CD4-positive, alpha-beta T cell (primary cell): ENCODE measurements at regions not wholly inside any gene's neighbourhood (a gene's known extent, or its start where the extent isn't known, plus 50 kb on each side); places are given as distances from the start of the nearest gene placed in this dataset.

Experiments used
- ATAC-seq: fragments of 200-7000 bp; cut with Tn5 transposase; one replicate; pipeline ENCODE4 v1.10.0; 2022; ENCODE audit warnings: mild to moderate bottlenecking; ENCODE audit not compliant: poor library complexity
- CTCF ChIA-PET: fragments of 350-600 bp; sonication (Branson Sonifier 250); formaldehyde crosslinking; loops from one replicate; lab custom pipeline; 2021; ENCODE audit warnings: antibody characterized with exemption, inconsistent platforms; lab: Charles Lee
- POLR2A ChIA-PET: fragments of 350-600 bp; sonication (Branson Sonifier 250); formaldehyde crosslinking; loops from one replicate; lab custom pipeline; 2021; ENCODE audit warnings: antibody characterized with exemption, inconsistent platforms; lab: Charles Lee
- DNase-seq, 14 experiments: peaks; one replicate each; pipeline ENCODE4 v3.0.0-alpha.2; 2013 to 2020; ENCODE audit warnings: mixed read lengths in 2 of 14
- H3K27ac ChIP-seq, 2 donors: one replicate each; pipeline versions ENCODE4 v1.5.1 to v1.7.0; 2013; ENCODE audit warnings: low read length in 2 of 2, low read depth in 1 of 2, mild to moderate bottlenecking in 1 of 2
- H3K27me3 ChIP-seq, 2 experiments: 1 replicate in 1 of 2; 2 replicates in 1 of 2; pipeline versions ENCODE4 v1.6.1 to v1.7.0; 2013; ENCODE audit warnings: low read length in 2 of 2, control low read depth in 1 of 2, mild to moderate bottlenecking in 1 of 2, moderate library complexity in 1 of 2; ENCODE audit not compliant: insufficient read depth in 2 of 2, control insufficient read depth in 1 of 2
- H3K36me3 ChIP-seq: one replicate; pipeline ENCODE4 v1.6.1; 2013; ENCODE audit warnings: low read length, control low read depth; ENCODE audit not compliant: insufficient read depth
- H3K4me1 ChIP-seq: one replicate; pipeline ENCODE4 v1.6.1; 2013; ENCODE audit warnings: low read length, control low read depth; ENCODE audit not compliant: insufficient read depth
- H3K4me3 ChIP-seq: one replicate; pipeline ENCODE4 v1.5.1; 2013; ENCODE audit warnings: mild to moderate bottlenecking, low read length, moderate library complexity
- H3K9me3 ChIP-seq, 2 experiments: 1 replicate in 1 of 2; 2 replicates in 1 of 2; pipeline versions ENCODE4 v1.6.1 to v1.7.0; 2013; ENCODE audit warnings: low read length in 2 of 2, mild to moderate bottlenecking in 2 of 2, control low read depth in 1 of 2, moderate library complexity in 1 of 2; ENCODE audit not compliant: control insufficient read depth in 1 of 2, insufficient read depth in 1 of 2
- H3K27ac Mint-ChIP-seq: one replicate; pipeline ENCODE4 v1.8.0; 2020; ENCODE audit warnings: mixed read lengths
- H3K27me3 Mint-ChIP-seq: one replicate; pipeline ENCODE4 v1.8.0; 2021; ENCODE audit warnings: mixed read lengths
- H3K36me3 Mint-ChIP-seq: one replicate; pipeline ENCODE4 v1.8.0; 2021; ENCODE audit warnings: low read depth, mixed read lengths
- H3K4me1 Mint-ChIP-seq: one replicate; pipeline ENCODE4 v1.8.0; 2021; ENCODE audit warnings: low read depth, mixed read lengths
- H3K4me3 Mint-ChIP-seq: one replicate; pipeline ENCODE4 v1.8.0; 2020; ENCODE audit warnings: mild to moderate bottlenecking, mixed read lengths
- H3K9me3 Mint-ChIP-seq: one replicate; pipeline ENCODE4 v1.8.0; 2020; ENCODE audit warnings: mixed read lengths
- CTCF ChIP-seq: fragments of 200-600 bp; IDR thresholded peaks from one replicate; pipeline ENCODE4 v1.8.0; 2022; ENCODE audit warnings: antibody characterized with exemption, mild to moderate bottlenecking
- intact Hi-C, 2 experiments: fragments of 100-400 bp; cut with DNase I in 1 of 2; cut with micrococcal nuclease in 1 of 2; formaldehyde crosslinking; loops; one replicate each; pipeline versions ENCODE4 v1.15.1 to v1.9.0; 2023 to 2025; cut with DNase I, micrococcal nuclease

GRCh38 chr3:3499012-3499562, 300.1 kb upstream of the LRRN1 start:
- H3K27me3 ChIP-seq, result no peaks in the 10 kb centered on the region
- Mint-ChIP-seq H3K36me3 (no peaks in the 10 kb centered on the region), H3K27me3 (no peaks in the 10 kb centered on the region), H3K4me1 (no peaks in the 10 kb centered on the region), H3K4me3 (no peak overlapping the region), H3K27ac (no peak overlapping the region), H3K9me3 (no peaks in the 10 kb centered on the region)
- ChIA-PET POLR2A (no interaction called here), CTCF (no interaction called here)
- DNase-seq (no peak), ATAC-seq (no peak)
- H3K36me3 ChIP-seq, result no peaks in the 10 kb centered on the region
- intact Hi-C loops, result no loop called here
- H3K4me1 ChIP-seq, result no peaks in the 10 kb centered on the region
- no peak overlapping the region for H3K27ac ChIP-seq
- TF ChIP-seq CTCF, result no peak
- H3K9me3 ChIP-seq, result no peaks in the 10 kb centered on the region
- no peak overlapping the region for H3K4me3 ChIP-seq

GRCh38 chr3:3495611-3496010, 303.6 kb upstream of the LRRN1 start:
- ATAC-seq, result no peak
- intact Hi-C loops, result no loop called here
- H3K36me3 Mint-ChIP-seq, result no peaks in the 10 kb centered on the region
- peaks cover 0 to 5% of the 10 kb centered on the region in 2 experiments for H3K9me3 ChIP-seq
- H3K27me3 ChIP-seq, result no peaks in the 10 kb centered on the region
- H3K4me1 Mint-ChIP-seq, result no peaks in the 10 kb centered on the region
- peaks cover 11% of the 10 kb centered on the region for H3K9me3 Mint-ChIP-seq
- H3K4me3 ChIP-seq, result no peak overlapping the region
- H3K4me3 Mint-ChIP-seq, result no peak overlapping the region
- no peaks in the 10 kb centered on the region for H3K4me1 ChIP-seq
- no peak for TF ChIP-seq CTCF
- POLR2A ChIA-PET, result no interaction called here
- DNase-seq, result no peak
- CTCF ChIA-PET, result no interaction called here
- no peaks in the 10 kb centered on the region for H3K36me3 ChIP-seq
- no peak overlapping the region for H3K27ac ChIP-seq
- no peaks in the 10 kb centered on the region for H3K27me3 Mint-ChIP-seq
- H3K27ac Mint-ChIP-seq, result no peak overlapping the region

- H3K27ac Mint-ChIP-seq, result no peak overlapping the region
- Histone ChIP-seq H3K4me3 (no peak overlapping the region), H3K9me3 (no peaks in the 10 kb centered on the region), H3K36me3 (no peaks in the 10 kb centered on the region), H3K27ac (no peak overlapping the region), H3K27me3 (no peaks in the 10 kb centered on the region), H3K4me1 (no peaks in the 10 kb centered on the region)
- CTCF ChIA-PET, result no interaction called here
- DNase-seq (no peak), ATAC-seq (no peak)
- POLR2A ChIA-PET, result no interaction called here
- H3K36me3 Mint-ChIP-seq, result no peaks in the 10 kb centered on the region
- no peak for TF ChIP-seq CTCF
- no peak overlapping the region for H3K4me3 Mint-ChIP-seq
- intact Hi-C loops, result no loop called here
- H3K4me1 Mint-ChIP-seq, result no peaks in the 10 kb centered on the region
- H3K9me3 Mint-ChIP-seq, result no peaks in the 10 kb centered on the region
- H3K27me3 Mint-ChIP-seq, result no peaks in the 10 kb centered on the region
Observed at GRCh38 chr3:3476669-3477068, 297.2 kb upstream of the CRBN start.
